BLaER1 treated with 17β-estradiol and CSF1 and Interleukin-3, amounts not matched to agents 10 nM and 100 nM (cell line): ENCODE measurements at regions not wholly inside any gene's neighbourhood (a gene's known extent, or its start where the extent isn't known, plus 50 kb on each side); places are given as distances from the start of the nearest gene placed in this dataset.

ENCODE experiments used
- H3K27ac ChIP-seq, 11 experiments: shearing (Covaris generic); formaldehyde crosslinking; 2 replicates each; pipeline ENCODE4 v1.8.1; 2022
- H3K27me3 ChIP-seq, 11 experiments: shearing (Covaris generic); formaldehyde crosslinking; 2 replicates each; pipeline ENCODE4 v1.8.1; 2022
- H3K36me3 ChIP-seq, 11 experiments: shearing (Covaris generic); formaldehyde crosslinking; 2 replicates each; pipeline ENCODE4 v1.8.1; 2022
- H3K4me1 ChIP-seq, 10 experiments: shearing (Covaris generic); formaldehyde crosslinking; 2 replicates each; pipeline ENCODE4 v1.8.1; 2022
- H3K4me2 ChIP-seq, 11 experiments: shearing (Covaris generic); formaldehyde crosslinking; 2 replicates each; pipeline ENCODE4 v1.8.1; 2022
- H3K4me3 ChIP-seq, 10 experiments: shearing (Covaris generic); formaldehyde crosslinking; 2 replicates each; pipeline ENCODE4 v1.8.1; 2022
- H3K9ac ChIP-seq, 11 experiments: shearing (Covaris generic); formaldehyde crosslinking; 2 replicates each; pipeline ENCODE4 v1.8.1; 2022
- H3K9me3 ChIP-seq, 11 experiments: shearing (Covaris generic); formaldehyde crosslinking; replicated peaks in 1 of 11; 2 replicates each; pipeline ENCODE4 v1.8.1; 2022
- H4K20me1 ChIP-seq, 11 experiments: shearing (Covaris generic); formaldehyde crosslinking; 2 replicates each; pipeline ENCODE4 v1.8.1; 2022
- Cebpa-rat ChIP-seq, 11 experiments: shearing (Covaris generic); IDR thresholded peaks; 2 replicates each; pipeline ENCODE4 v1.8.1; 2022

DNA sequence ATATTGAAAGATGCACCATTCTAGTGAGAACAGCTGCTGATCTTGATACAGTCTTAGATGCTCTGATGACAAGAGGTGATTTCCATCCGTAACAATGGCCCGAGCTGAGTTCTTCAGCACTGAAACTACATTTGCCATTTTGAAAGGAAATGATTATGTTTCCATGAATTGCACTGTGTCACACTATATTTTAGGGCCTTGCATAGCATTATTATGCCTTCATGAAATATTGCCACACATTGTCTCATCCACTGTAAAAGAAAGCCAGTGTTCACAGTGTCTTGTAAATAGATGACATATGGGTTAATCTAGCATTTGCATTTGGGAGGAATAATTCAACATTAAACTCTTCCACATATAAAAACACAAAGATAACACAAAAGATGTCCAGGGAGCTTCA is 438.3 kb upstream of the PSMD7 start:
- Histone ChIP-seq H3K27ac (no peak overlapping the region), H3K4me2 (no peak overlapping the region), H3K4me1 (no peaks in the 10 kb centered on the region), H3K4me3 (no peak overlapping the region), H3K9ac (no peak overlapping the region), H3K9me3 (peaks cover 0 to 7% (median 0%) of the 10 kb centered on the region in 11 experiments; a peak in 3 of 22 replicates), H3K27me3 (no peaks in the 10 kb centered on the region), H3K36me3 (no peaks in the 10 kb centered on the region), H4K20me1 (no peaks in the 10 kb centered on the region)
- TF ChIP-seq Cebpa-rat (IDR thresholded peaks at IDR 0.05) = no peak

GRCh38 chr16:73853968-73854367 is 442.6 kb upstream of the PSMD7 start:
- Histone ChIP-seq H3K27me3 (no peaks in the 10 kb centered on the region), H3K9ac (no peak overlapping the region), H3K27ac (no peak overlapping the region), H3K36me3 (no peaks in the 10 kb centered on the region), H3K4me3 (no peak overlapping the region), H3K4me1 (no peaks in the 10 kb centered on the region), H4K20me1 (no peaks in the 10 kb centered on the region), H3K4me2 (no peak overlapping the region), H3K9me3 (peaks cover 0 to 7% (median 0%) of the 10 kb centered on the region in 11 experiments; a peak in 3 of 22 replicates)
- no peak for TF ChIP-seq Cebpa-rat (IDR thresholded peaks at IDR 0.05)

- Histone ChIP-seq H3K4me3 (no peak overlapping the region), H3K27ac (no peak overlapping the region), H3K27me3 (no peaks in the 10 kb centered on the region), H4K20me1 (no peaks in the 10 kb centered on the region), H3K4me1 (no peaks in the 10 kb centered on the region), H3K9me3 (peaks cover 0 to 7% (median 0%) of the 10 kb centered on the region in 11 experiments; a peak in 3 of 22 replicates), H3K9ac (no peak overlapping the region), H3K4me2 (no peak overlapping the region), H3K36me3 (no peaks in the 10 kb centered on the region)
- 0 out of 22 replicates have a peak, but pooled peaks of 1 of the 11 experiments have one; percentile 26 for TF ChIP-seq Cebpa-rat (IDR thresholded peaks at IDR 0.05)
Measured at GRCh38 chr16:73852561-73852960, 444.1 kb upstream of the PSMD7 start.

DNA sequence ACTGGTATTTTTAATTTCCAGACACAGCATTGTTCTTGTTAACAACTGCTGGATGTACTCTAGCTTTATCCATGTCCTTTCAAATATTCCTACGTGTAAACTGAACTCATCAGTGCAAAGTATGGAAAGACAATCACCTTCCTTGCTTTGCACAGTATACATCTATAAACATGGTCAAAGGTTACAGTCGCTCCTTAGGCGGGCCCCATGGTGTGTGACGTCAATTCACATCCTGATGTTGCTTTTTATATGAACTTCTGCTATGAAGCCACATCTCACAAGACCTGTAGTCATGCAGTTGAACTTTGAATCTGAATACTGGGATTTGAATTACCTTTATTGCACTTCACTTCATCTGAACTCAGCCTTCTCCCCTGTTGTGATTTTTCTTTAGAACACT is 447.6 kb upstream of the PSMD7 start:
- H3K4me2 ChIP-seq = no peak overlapping the region

DNA sequence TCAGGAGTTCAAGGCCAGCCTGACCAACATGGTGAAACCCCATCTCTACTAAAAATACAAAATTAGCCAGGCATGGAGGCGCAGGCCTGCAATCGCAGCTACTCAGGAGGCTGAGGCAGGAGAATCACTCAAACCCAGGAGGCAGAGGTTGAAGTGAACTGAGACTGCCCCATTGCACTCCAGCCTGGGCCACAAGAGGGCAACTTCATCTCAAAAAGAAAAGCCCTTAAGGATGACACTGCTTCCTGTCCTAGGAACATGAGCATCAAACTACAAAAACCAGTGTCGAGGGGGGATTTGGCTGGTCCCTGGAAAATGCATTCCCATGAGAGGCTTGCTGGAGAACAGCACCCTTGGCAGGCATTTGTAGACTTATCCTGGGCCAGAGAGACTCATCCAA is 449.5 kb upstream of the PSMD7 start:
- Histone ChIP-seq H4K20me1 (no peaks in the 10 kb centered on the region), H3K4me3 (no peak overlapping the region), H3K9me3 (no peaks in the 10 kb centered on the region), H3K27me3 (no peaks in the 10 kb centered on the region), H3K4me2 (no peak overlapping the region), H3K9ac (no peak overlapping the region), H3K4me1 (peaks cover 0 to 9% (median 0%) of the 10 kb centered on the region in 10 experiments; a peak in 2 of 20 replicates), H3K27ac (no peak overlapping the region), H3K36me3 (no peaks in the 10 kb centered on the region)
- TF ChIP-seq Cebpa-rat (IDR thresholded peaks at IDR 0.05) = no peak

More for the DNA sequence above, 447.6 kb upstream of the PSMD7 start:
- H3K27ac ChIP-seq = no peak overlapping the region
- no peaks in the 10 kb centered on the region for H3K36me3 ChIP-seq
- no peak for TF ChIP-seq Cebpa-rat (IDR thresholded peaks at IDR 0.05)
- H3K27me3 ChIP-seq = no peaks in the 10 kb centered on the region
- H3K9ac ChIP-seq = no peak overlapping the region
- no peak overlapping the region for H3K4me3 ChIP-seq
- no peaks in the 10 kb centered on the region for H3K4me1 ChIP-seq
- H3K9me3 ChIP-seq = no peaks in the 10 kb centered on the region
- H4K20me1 ChIP-seq = no peaks in the 10 kb centered on the region

GRCh38 chr16:73846356-73846755 is 450.3 kb upstream of the PSMD7 start:
- Histone ChIP-seq H3K36me3 (no peaks in the 10 kb centered on the region), H3K4me3 (no peak overlapping the region), H3K9me3 (no peaks in the 10 kb centered on the region), H4K20me1 (no peaks in the 10 kb centered on the region), H3K27ac (no peak overlapping the region), H3K4me2 (no peak overlapping the region), H3K9ac (no peak overlapping the region), H3K27me3 (no peaks in the 10 kb centered on the region), H3K4me1 (peaks cover 0 to 9% (median 0%) of the 10 kb centered on the region in 10 experiments; a peak in 2 of 20 replicates)
- TF ChIP-seq Cebpa-rat (IDR thresholded peaks at IDR 0.05) = no peak

DNA sequence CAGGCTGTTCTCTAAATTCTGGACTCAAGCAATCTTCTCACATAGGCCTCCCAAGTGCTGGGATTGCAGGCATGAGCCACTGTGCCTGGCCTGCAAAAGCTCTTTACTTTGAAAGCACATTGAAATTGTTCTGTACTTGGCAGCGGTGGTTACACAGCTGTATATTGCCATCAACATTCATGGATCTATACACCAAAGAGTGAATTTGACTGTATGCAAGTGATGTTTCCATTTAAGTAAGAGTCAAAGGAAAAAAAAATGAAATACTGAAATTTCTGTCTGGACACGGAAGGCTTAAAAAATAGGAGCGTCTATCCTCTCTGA is 450.6 kb upstream of the PSMD7 start:
- Histone ChIP-seq H3K4me2 (no peak overlapping the region), H3K27me3 (no peaks in the 10 kb centered on the region), H3K4me1 (peaks cover 0 to 9% (median 0%) of the 10 kb centered on the region in 10 experiments; a peak in 2 of 20 replicates), H3K27ac (no peak overlapping the region), H3K9ac (no peak overlapping the region), H3K36me3 (no peaks in the 10 kb centered on the region), H3K9me3 (no peaks in the 10 kb centered on the region), H3K4me3 (no peak overlapping the region), H4K20me1 (no peaks in the 10 kb centered on the region)
- no peak for TF ChIP-seq Cebpa-rat (IDR thresholded peaks at IDR 0.05)

- no peak overlapping the region for H3K4me2 ChIP-seq
- H3K36me3 ChIP-seq = no peaks in the 10 kb centered on the region
- H4K20me1 ChIP-seq = no peaks in the 10 kb centered on the region
- peaks cover 0 to 9% (median 0%) of the 10 kb centered on the region in 10 experiments; a peak in 2 of 20 replicates for H3K4me1 ChIP-seq
- H3K27me3 ChIP-seq = no peaks in the 10 kb centered on the region
- no peaks in the 10 kb centered on the region for H3K9me3 ChIP-seq
- H3K27ac ChIP-seq = no peak overlapping the region
- no peak for TF ChIP-seq Cebpa-rat (IDR thresholded peaks at IDR 0.05)
- H3K9ac ChIP-seq = no peak overlapping the region
- H3K4me3 ChIP-seq = no peak overlapping the region
Measured at GRCh38 chr16:73845238-73846006, 451.2 kb upstream of the PSMD7 start.

GRCh38 chr16:73840728-73841127 is 455.9 kb upstream of the PSMD7 start:
- H3K9me3 ChIP-seq = peaks cover 0 to 11% (median 0%) of the 10 kb centered on the region in 11 experiments; a peak in 1 of 22 replicates
- no peak overlapping the region for H3K27ac ChIP-seq
- TF ChIP-seq Cebpa-rat (IDR thresholded peaks at IDR 0.05) = no peak
- no peaks in the 10 kb centered on the region for H3K36me3 ChIP-seq
- H3K4me2 ChIP-seq = no peak overlapping the region
- H3K4me1 ChIP-seq = peaks cover 0 to 9% (median 0%) of the 10 kb centered on the region in 10 experiments; a peak in 2 of 20 replicates
- H3K9ac ChIP-seq = no peak overlapping the region
- H4K20me1 ChIP-seq = no peaks in the 10 kb centered on the region
- no peaks in the 10 kb centered on the region for H3K27me3 ChIP-seq
- H3K4me3 ChIP-seq = no peak overlapping the region

- Histone ChIP-seq H3K9me3 (peaks cover 0 to 9% (median 0%) of the 10 kb centered on the region in 11 experiments; a peak in 4 of 22 replicates), H3K9ac (no peak overlapping the region), H3K4me3 (no peak overlapping the region), H3K27me3 (no peaks in the 10 kb centered on the region), H3K36me3 (no peaks in the 10 kb centered on the region), H3K4me2 (no peak overlapping the region), H3K27ac (no peak overlapping the region), H4K20me1 (no peaks in the 10 kb centered on the region), H3K4me1 (no peaks in the 10 kb centered on the region)
- TF ChIP-seq Cebpa-rat (IDR thresholded peaks at IDR 0.05) = no peak
Measured at GRCh38 chr16:73831220-73831619, 465.4 kb upstream of the PSMD7 start.
